ENCODE measurements at regions not wholly inside any gene's neighbourhood (a gene's known extent, or its start where the extent isn't known, plus 50 kb on each side); places are given as distances from the start of the nearest gene placed in this dataset.
A peak's percentile ranks its signal among the peaks of the same experiment; 100 is the strongest.
"Not testable (repeated sequence)": the region's sequence is repeated elsewhere in the genome, so short reads cannot be mapped to it uniquely, and the experiment has no call there.

DNA sequence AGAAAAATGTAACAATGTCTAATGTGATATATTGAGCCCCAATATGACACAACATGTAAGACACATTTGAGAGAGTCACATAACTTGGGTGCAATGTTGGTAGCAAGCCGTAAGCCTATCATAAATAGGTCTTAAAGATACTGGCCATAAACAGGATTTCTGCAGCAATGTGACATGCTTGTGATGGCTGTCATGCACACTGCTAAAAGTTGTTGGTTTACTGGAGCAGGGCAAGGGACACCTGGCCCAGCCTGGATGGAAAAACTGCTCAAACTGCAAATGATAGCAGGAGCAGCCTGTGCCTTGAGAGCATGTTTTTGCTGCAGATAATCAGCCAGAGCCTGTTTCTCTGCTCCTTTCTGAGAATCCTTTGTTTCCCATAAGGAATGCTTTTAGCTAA is 136.7 kb upstream of the ZNF91 start:
- no peak for DNase-seq

DNA sequence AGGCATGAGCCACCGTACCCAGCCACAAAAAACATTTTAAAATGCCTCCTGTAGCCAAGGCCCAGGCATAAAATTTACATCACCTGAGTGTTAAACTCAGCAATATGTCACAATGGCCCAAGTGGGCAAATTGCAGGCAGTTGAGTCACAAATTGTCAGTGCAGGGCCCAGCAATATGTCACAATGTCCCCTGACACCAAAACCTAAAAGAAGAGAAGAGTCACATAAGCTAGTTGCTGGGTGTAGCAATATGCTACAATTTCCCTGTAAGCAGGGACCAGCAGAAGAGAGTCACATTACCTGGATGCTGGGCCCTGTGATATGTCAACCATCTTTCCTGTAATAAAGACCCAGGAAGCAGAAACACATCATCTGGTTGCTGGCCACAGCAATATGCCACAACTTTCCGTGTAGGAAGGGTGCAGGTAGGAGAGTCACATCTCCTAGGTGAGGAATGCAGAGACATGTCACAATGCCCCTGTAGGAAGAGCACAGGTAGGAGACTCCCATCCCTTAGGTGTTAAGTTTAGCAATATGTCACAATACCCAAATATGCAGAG is 136.0 kb upstream of the ZNF91 start:
- no peak for DNase-seq

DNA sequence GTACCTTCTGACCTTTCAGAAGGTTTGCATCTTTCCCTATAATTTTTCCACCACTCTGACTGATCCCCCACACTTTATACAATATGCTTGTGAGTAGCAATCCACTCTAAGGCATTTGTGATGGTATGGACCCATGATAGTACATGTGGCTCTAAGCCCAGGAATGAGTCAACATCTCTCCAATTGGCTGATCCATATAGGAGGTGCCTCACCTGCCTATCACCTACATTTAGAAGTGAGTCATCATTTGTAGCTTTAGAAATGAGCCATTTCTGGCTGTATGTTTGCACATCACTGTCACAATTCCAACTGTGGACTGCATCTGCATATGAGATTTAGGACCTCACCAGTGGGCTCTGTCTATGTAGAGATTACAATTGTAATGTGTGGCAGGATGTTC is 133.1 kb upstream of the ZNF91 start:
- DNase-seq, result no peak

DNA sequence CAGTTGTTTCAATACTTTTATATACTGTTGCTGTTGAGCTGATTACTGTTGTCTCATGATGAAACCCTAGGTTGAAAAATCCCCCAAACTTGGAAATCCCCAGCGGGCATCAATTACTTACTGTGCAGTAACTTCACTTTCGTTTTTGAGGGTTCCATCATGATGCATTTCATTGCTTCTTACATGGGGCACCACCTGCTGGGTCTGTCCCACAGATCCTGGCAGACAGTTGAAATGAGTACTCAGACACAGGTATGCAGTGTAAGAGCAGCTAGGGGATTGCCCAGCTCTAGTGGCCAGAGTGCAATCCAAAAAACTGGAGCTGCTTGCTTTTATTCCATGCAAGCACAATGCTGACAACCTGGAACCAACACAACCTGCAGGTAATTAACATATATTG is 132.5 kb upstream of the ZNF91 start:
- DNase-seq, result peak; percentile 7

DNA sequence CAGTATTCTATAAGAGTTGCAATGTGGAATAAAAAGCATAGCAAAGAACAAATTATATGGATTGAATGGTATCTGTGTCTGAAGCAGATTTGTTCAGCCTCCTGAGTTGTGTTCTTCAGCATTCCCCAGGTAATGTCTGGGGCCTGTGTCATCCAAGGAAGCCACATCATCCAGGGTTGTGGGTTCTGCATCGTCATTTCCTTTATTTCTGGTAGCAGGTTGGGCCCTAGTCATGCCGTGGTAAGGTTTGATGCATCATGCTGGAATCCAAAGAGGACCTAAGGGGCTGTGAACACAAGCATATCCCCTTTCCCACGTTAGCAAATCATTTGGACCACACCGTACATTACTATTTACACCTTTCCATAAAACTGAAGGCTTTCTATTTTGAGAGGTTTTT is 131.0 kb upstream of the ZNF91 start:
- DNase-seq, result no peak

DNA sequence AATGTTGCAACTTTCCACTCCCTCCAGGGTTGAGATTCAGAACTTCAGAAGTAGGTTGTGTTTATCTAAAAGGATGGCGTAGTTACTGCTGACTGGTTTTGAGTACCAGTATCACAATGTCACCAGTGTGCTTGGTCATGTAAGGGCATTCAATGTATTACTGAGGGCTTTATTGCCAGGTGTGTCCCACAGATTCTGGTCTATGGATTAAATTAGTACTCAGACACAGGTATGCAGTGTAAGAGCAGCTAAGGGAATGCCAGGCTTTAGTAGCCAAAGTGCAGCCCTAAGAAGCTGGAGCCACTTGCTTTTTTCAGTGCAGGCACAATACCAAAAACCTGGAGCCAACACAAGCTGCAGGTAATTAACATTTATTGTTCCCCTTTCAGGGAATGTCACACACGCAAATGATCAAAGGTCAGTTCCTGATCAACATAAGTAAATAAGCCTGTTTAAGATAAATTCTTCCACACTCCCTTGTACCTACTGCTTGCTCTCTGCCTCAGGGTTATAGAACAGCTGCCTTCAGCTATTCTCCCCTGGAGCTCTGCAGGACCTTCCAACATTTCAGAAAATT is 130.1 kb upstream of the ZNF91 start:
- no peak for DNase-seq

DNA sequence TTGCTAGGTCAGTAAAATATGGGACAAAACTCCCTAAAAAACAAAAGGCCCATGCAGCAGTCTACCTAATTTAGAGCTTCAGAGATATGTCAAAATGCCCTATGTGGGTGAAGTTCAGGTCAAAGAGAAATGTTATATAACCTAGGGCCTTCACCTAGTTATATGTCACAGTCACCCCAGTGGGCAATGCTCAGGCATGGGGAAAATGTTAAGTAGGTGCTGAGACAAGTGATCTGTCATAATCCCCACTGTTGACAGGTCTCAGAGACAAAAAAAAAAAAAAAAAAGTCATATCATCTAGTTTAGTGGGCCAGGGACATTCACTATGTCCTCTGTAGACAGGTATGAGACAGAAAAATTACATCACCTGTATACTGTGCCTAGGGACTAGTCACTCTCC is 128.6 kb upstream of the ZNF91 start:
- DNase-seq, result no peak

DNA sequence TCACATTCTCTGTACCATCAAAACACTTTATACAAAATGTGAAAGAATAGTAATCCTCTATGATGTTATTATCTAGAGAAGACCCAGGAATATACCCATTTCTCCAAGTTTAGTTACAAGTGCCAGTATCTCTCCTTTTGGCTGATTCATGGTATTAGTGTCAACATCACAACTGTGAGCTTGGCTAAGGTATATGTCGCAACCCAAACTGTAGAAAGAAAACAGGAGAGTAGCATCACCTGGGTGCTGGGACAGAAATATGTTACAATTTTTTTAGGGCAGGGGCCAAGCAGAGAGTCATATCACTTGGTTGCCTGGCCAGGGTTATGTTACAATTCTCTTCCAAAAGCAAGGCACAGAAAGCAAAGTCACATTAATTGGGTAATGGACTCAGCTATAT is 127.2 kb upstream of the ZNF91 start:
- DNase-seq, result no peak

DNA sequence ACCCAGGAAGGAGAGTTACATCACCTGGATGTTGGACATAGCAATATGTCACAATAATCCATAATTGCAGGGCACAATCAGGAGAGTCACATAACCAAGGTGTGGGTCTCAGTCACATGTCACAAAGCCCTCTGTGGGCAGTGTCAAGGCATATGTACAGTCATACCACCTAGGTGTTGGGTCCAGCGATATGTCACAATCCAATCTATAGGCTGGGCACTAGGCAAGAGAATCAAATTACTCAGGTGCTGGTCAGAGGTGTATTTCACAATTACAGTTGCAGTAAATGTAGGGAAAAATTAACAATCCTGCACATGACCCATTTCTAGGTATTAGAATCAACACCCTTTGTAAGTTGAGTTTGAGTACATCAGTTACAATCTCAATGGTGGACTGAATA is 126.2 kb upstream of the ZNF91 start:
- no peak for DNase-seq

DNA sequence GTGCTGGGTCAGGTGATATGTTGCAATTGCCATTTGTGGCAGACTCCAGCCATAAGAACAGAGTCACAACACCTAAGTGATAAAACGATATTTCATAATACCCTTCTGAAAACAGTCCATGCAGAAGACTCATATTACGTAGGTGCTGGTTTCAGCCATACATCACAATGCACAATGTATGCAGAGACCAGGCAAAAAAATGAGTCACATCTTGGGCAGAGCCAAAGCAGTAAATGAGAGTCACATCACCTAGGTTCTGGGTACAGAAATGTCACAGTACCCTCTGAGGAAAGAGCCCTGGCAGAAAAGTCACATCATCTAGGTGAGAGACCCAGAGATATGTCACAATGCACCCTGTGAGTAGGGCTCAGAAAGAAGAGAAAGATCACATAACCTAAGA is 125.2 kb upstream of the ZNF91 start:
- no peak for DNase-seq

DNA sequence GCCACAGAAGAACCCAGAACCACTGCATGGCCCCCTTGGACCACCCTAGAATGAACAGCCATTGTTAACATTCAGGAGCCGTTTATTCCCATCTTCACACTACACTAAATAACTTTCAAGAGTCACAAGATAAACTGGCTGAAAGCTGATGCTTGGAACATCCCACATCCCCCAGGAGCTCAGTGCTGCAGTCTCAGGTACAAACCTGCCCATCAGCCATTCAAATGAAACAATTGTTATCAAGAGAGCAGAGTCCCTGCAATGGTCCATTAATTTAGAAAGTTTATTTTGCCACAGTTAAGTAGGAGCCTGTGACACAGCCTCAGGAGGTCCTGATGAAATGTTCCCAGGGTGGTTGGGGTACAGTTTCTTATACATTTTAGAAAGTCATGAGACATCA is 123.8 kb upstream of the ZNF91 start:
- DNase-seq, result no peak

DNA sequence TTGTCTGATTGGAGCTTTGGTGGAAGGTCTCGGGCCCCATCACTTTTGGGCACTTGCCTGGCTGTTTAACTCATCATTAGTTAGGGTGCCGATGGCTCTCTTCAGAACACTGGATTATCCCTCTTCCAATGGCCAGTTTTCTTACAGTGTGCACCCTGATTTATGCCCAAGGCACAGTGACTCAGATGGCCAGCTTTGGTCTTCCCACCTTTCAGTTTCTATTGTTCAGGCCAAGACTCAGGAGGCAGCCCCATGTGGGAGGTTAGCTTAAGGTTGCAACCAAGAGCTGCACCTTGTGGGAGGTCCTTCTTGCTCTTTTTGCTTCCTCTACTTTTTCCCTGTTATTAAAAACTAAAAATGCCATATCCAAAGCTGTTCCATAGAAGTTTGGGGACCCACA is 121.0 kb upstream of the ZNF91 start:
- DNase-seq, result no peak

DNA sequence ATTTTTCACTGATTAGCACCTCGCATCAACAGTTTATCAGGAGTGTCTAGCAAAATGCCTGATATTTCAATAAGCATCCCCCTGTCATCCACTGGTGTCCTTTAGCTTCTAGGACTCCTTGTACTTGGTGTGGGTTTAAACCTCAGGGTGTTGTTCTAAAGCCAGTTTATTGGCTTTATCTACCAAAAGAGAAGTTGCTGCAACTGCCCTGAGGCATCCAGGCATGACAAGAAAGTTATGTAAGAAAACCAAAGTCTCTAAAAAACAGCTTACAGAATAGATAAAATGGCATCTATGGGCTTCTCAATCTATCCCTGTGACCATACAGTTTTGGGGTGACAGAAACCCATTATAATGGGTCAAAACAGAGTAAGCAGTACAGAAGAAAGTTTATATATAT is 120.3 kb upstream of the ZNF91 start:
- DNase-seq, result no peak

DNA sequence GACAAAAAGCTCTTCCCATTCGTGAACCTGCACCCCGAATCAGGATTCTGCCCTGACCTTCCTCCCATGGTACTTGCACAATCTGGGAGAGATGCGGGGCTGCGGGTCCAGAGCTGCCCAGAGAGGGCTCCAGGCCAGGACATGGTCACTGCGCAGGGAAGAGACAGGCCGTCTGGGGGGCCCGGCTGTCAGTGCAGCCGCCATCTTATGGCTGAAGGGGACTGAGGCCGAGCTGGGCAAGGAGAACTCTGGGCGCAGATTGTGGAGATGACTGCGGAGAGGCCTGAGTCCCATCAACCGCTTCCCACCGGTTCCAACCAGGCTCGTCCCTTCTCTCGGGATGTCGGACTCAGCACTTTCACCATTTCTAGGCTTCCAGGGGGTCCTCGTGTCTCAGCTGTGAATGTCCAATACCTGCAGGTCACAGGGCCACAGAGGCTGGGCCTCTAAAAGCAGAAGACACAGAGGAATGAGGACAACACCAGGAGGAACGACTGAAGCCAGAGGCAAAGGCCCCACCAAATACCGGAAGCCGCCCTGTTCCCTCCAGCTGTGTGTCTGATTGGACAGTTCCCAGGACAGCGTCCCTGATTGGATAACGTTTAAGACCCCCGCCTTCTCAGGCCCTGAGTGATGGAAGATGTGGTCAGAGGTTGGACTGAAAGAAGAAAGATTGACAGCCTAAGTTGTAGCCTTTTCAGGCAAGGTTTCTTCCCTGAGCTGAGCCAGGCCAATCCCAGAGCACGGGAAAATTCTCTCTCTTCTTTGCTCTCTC is 117.1 kb upstream of the ZNF91 start:
- no peak for DNase-seq

DNA sequence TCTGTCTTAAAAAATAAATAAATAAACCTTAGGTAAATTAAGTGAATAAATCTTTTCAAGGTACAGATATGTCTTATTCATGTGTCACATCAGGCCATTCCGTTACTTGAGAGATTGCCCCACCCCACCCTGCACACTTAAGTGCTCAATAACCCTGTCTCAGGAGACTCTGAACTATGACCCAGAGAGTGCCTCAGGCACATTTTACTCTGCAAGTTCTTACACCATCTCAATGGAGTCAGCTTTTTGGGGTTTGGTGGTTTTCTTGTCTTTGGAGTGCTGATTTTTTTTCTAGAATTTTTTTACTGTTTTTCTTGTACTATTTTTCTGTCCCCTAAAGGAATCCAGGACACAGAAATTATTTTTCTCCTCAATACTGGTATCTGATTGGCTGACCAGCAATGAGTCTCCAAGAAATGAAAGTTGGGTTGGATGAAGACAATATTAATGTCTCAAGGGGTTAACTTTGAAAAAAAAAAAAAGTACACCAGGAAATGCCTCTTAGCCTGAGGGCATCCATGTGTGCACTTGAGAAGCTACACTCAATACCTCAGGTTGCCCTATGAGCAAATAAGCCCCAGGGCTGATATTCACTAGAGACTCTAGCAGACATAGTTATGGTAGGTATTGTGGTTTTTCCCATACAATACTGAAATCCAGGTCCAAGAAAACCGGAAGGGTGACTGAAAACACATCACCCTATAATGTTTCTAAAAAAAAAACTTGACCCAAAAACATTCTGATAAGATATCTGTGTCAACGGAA is 114.6 kb upstream of the ZNF91 start:
- no peak for DNase-seq

DNA sequence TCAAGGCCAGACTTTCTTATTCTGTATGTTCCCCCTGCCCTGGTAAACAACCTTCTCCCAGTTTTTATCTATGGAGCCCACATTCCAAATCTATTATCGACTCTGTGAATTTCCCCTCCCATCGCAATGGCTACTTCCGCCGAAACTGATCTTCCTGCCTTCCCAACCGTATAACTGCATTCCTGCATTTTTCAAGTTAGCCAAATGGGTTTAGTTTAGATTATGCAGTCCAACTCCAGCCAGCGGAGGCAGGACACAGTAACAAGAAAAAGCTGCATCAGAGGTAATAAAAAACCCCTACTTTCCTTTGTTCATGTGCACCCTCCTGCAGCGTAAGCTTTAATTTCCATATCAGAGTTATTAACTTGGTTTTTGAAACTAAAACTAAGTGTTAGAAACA is 112.2 kb upstream of the ZNF91 start:
- no peak for DNase-seq

DNA sequence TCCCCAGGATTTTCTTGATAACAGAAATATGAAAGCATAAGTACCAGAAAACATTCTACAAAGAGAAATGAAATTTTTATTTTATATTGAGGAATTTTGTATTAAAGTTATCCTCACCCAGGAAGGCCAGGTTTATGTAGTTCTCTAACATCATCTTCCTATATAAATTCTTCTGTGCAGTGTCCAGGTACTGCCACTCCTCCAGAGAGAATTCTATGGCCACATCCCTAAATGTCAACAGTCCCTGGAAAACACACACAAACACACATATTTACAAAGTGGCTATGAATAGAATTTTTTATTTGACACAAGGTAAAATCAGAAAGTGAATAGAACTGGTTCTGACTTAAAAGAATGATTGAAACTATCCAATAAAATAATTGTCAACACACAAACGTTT is 110.5 kb upstream of the ZNF91 start:
- DNase-seq, result no peak

DNA sequence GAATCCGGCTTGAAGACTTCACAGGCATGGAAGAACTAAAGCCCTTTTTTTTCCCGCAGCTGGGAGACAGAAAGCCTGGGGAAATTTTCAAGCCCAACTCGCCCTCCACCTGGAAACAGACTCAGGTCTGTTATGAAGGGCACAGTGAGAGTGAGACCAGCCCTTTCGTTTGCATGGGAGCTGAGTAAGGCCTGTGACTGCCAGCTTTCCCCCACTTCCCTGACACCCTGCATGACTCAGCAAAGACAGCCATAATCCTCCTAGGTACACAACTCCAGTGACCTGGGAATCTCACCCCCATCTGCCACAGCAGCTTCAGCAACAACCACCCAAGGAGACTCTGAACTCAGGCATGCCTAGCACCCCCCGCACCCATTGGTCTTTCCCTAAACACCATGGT is 87.6 kb upstream of the ZNF91 start:
- DNase-seq, result no peak

DNA sequence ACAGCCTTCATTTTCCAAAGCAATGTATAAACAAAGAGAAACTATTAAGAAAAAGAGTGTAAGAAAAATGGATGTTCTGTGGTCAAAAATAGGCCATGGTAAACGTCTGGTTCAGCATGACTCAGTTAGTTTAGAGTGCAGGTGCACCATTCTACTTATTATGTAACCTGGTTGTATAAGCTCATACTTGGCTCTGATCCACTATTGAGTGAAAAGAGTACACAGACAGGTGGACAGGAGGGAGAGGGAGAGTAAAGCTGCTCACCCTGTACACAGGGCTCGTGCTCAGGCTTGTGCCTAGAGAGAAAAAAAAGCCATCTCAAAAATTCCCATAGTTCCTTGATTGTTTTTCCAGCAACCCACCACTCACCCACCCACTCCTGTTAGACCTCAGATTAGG is 85.8 kb upstream of the ZNF91 start:
- no peak for DNase-seq

DNA sequence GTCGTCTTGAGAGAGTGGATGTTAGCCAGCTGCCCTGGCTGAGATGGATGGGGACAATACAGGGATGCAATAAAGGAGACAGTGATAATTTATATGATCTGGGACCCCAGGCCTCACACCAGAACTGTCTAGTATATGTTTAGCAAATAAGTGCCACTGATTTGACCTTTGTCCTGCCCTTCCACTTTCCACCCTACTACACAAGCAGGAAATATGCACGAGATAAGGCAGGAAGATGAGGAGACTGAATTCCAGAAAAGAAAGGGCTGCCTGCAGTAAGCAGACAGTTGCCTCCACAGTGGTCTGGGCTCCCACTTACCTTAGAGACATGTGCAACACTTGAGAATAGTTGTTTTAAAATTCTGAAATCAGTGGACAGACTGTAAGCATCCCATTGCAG is 80.2 kb upstream of the ZNF91 start:
- no peak for DNase-seq

DNA sequence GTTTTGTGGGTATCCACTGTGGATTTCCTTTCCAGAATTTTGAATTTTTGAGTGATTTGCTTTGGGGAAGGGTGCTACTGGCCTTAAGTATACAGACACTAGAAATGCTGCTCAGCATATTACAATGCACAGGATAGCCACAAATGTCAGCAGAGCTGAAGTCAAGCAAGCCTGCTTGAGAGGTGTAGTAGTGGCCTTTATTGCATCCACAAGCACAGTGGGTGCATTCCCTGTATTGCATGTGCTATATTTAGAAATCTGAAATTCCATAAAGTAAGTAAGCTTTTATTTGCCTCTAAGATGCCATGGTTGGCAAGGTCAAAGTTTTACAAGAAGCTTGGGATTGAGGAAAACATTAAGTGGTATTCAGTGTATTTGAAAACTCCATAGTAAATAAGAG is 79.5 kb upstream of the ZNF91 start:
- no peak for DNase-seq

DNA sequence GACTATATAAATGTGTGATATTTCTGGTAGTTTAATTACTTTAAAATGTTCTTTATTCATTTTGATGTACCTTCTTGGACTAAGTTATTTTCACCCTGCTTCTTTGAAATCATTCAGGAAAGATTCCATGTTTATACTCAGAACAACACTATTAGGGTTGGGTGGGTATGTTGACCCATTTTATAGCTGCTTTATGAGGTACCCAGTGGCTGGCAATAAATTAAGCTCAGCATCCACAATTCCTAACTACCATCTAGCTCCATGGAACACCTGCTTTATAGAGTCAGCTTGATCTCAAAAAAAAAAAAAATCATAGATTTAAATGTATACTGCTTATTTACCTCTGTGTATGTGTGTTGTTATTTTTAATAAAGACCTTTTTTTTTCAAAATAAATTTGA is 78.9 kb upstream of the ZNF91 start:
- DNase-seq, result no peak

DNA sequence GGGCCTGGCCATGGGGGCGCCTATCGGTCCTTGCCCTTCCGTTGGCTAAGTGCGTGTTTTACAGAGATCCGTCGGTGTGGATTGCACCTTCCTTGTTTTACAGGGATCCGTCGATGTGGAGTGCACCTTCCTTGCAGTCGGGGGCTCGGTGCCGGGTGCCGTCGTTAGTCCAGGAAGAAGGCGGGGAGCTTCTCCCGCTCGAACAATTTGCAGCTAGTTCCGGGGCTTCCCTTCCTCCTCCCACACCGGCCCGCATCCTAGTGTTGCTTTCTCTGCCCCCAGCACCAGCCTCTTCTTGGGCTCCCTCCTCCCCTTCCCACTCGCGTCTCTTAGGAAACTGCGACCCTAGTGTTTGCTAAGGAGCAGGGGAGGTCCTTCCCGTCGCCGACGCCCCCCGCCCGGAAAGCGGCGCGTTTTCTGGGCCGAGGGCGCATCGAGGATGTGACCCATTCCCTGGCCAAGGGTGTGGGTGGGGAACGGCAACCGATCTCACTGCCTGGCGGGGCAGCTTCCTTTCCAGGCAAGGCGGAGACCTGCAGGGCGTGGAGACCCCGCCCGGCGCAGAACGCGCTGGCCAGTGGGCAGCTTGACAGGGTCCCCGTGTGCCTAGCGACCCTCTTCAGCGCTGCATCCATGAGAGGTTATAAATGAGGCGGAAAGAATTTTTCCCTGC is 75.7 kb upstream of the ZNF91 start:
- DNase-seq, result no peak

DNA sequence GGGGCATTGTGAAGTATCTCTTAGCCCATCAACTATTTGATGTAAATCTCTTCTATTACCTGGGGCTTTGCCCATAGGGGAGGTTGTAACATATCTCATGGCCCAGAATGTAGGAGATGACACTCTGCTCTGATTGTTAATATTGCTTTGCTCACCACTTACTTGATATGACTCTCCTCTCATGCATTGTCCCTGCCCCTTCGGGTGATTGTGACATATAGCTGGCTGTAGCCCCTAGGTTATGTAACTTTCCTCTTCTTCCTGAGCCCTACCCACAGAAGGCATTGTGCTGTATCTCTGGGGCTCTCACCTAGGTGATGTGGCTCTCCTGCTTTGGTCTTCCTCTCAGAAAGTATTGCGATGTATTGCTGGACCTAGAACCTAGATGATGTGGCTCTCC is 69.1 kb upstream of the ZNF91 start:
- not testable (repeated sequence) for DNase-seq
